Peyer's patch (tissue), 4 donors: ENCODE measurements at regions not wholly inside any gene's neighbourhood (a gene's known extent, or its start where the extent isn't known, plus 50 kb on each side); places are given as distances from the start of the nearest gene placed in this dataset.

Experiments
- CTCF ChIP-seq, 6 experiments: fragments of 450-650 bp in 4 of 6; fragments of 200-600 bp in 2 of 6; sonication (generic) in 1 of 6; IDR thresholded peaks; one replicate each; pipeline ENCODE4 v1.5.1; 2017 to 2019; ENCODE audit warnings: antibody characterized with exemption in 6 of 6, mild to moderate bottlenecking in 3 of 6, moderate library complexity in 1 of 6
- POLR2A ChIP-seq, 2 donors: fragments of 450-650 bp; IDR thresholded peaks; one replicate each; pipeline ENCODE4 v1.5.1; 2017; ENCODE audit warnings: antibody characterized with exemption in 2 of 2, mild to moderate bottlenecking in 2 of 2, moderate library complexity in 2 of 2

- no peak for TF ChIP-seq CTCF (IDR thresholded peaks at IDR 0.05)
- no peak for TF ChIP-seq POLR2A (IDR thresholded peaks at IDR 0.05)
Observed at GRCh38 chr22:48827268-48827846, 1000.3 kb downstream of the BRD1 start.
